ENCODE measurements at regions not wholly inside any gene's neighbourhood (a gene's known extent, or its start where the extent isn't known, plus 50 kb on each side); places are given as distances from the start of the nearest gene placed in this dataset.
A peak's percentile ranks its signal among the peaks of the same experiment; 100 is the strongest.

DNA sequence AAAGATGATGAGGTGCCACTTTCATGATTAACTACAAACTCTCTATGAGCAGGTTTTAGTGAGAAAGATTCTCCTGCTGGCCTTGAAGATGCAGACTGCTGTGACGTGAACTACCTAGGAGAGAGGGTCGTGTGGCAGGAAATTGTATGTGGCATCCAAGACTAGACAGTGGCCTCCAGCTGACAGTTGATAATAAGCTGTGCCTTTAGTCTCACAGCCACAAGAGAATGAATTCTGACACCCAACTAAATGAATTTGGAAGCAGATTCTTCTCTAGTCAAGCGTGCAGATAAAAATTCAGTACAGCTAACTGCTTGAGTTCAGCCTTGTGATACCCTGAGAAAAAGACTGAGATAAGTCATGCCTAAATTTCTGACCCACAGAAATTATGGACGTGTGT, 169.0 kb upstream of the COL3A1 start:
- H3K9ac ChIP-seq (ENCODE audit: insufficient read depth, low read depth, low read length): no peak overlapping the region
- H3K9me3 ChIP-seq (ENCODE audit: low read length): peaks cover 5% of the 10 kb centered on the region; the same call in 1 of the 2 replicates
- no peaks in the 10 kb centered on the region for H3K79me2 ChIP-seq (ENCODE audit: insufficient read depth, low read length)
- no peak overlapping the region for H3K4me3 ChIP-seq (replicated peaks in 1 of 3; ENCODE audit: insufficient read depth in 1 of 3, low read depth in 2 of 3, low read length in 3 of 3)
- H3K27ac ChIP-seq (ENCODE audit: extremely low read length, insufficient read depth, low read length): no peak overlapping the region
- H4K20me1 ChIP-seq (ENCODE audit: insufficient read depth, low read length): no peaks in the 10 kb centered on the region
- ChIA-PET POLR2A (no interaction called here), CTCF (ENCODE audit: low intra/inter-chr PET ratio, low total read pairs) (no interaction called here)
- no peaks in the 10 kb centered on the region for H3K27me3 ChIP-seq (ENCODE audit: control insufficient read depth in 1 of 2, insufficient read depth in 2 of 2, low read length in 2 of 2)
- BruUV-seq (replicated peaks): no TSS peak
- H2AFZ ChIP-seq (ENCODE audit: low read length): no peak overlapping the region
- FAIRE-seq: no peak
- intact Hi-C loops (cut with micrococcal nuclease; ENCODE audit: unreplicated experiment): no loop called here
- no peaks in the 10 kb centered on the region for H3K36me3 ChIP-seq (replicated peaks in 1 of 2; ENCODE audit: control insufficient read depth in 1 of 2, insufficient read depth in 2 of 2, low read length in 2 of 2)
- TF ChIP-seq HNRNPL (IDR thresholded peaks at IDR 0.05; ENCODE audit: low read depth, low read length): no peak
- peak; percentile 45; the same call in 1 of the 2 replicates for TF ChIP-seq CREB1 (IDR thresholded peaks at IDR 0.05)
- TF ChIP-seq CREB1 (CRISPR knock-in tag; IDR thresholded peaks at IDR 0.05): no peak
- no peak for DNase-seq (ENCODE audit: low spot score)
- in situ Hi-C loops (cut with HindIII; ENCODE audit: extremely low pct_ligation_motif_present, low pct_unique_long_range_greater_than_20kb): no loop called here
- H3K4me1 ChIP-seq (ENCODE audit: insufficient read depth, low read length): no peaks in the 10 kb centered on the region
- WGBS (ENCODE audit: low lambda C conversion rate): 2% methylated on average over 4 of the region's 4 CpGs
- H3K4me2 ChIP-seq (ENCODE audit: low read depth, low read length): no peak overlapping the region
- ATAC-seq: no peak

DNA sequence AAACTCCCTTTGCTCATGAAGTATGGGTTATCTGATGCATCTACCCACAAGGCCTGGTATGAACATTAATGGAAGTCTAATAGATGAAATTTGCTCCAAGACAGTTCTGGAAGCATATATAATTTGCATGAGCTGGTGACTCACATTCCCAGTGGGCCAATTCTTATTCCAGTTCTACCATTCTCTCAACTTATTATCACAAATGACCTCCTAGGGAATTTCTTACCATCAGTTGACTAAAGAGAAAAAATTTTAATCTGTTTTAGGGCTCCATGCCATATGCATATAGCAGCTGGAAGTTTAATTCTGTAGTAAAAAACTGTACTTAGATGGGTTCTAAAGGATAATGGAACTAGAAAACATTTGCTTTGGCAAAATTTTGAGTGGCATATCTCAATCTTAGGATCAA, 165.2 kb upstream of the COL3A1 start:
- no peaks in the 10 kb centered on the region for H3K9me3 ChIP-seq (ENCODE audit: low read length)
- H3K27me3 ChIP-seq (ENCODE audit: control insufficient read depth in 1 of 2, insufficient read depth in 2 of 2, low read length in 2 of 2): no peaks in the 10 kb centered on the region
- H3K4me3 ChIP-seq (replicated peaks in 1 of 3; ENCODE audit: insufficient read depth in 1 of 3, low read depth in 2 of 3, low read length in 3 of 3): no peak overlapping the region
- H3K4me2 ChIP-seq (ENCODE audit: low read depth, low read length): no peak overlapping the region
- CTCF ChIA-PET (ENCODE audit: low intra/inter-chr PET ratio, low total read pairs): no interaction called here
- no peaks in the 10 kb centered on the region for H3K36me3 ChIP-seq (replicated peaks in 1 of 2; ENCODE audit: control insufficient read depth in 1 of 2, insufficient read depth in 2 of 2, low read length in 2 of 2)
- H3K4me1 ChIP-seq (ENCODE audit: insufficient read depth, low read length): no peaks in the 10 kb centered on the region
- H3K79me2 ChIP-seq (ENCODE audit: insufficient read depth, low read length): no peaks in the 10 kb centered on the region
- DNase-seq (ENCODE audit: low spot score): no peak
- no TSS peak for BruUV-seq (replicated peaks)
- no peaks in the 10 kb centered on the region for H4K20me1 ChIP-seq (ENCODE audit: insufficient read depth, low read length)
- ATAC-seq: no peak
- no peak overlapping the region for H3K9ac ChIP-seq (ENCODE audit: insufficient read depth, low read depth, low read length)
- no peak for FAIRE-seq
- intact Hi-C loops (cut with micrococcal nuclease; ENCODE audit: unreplicated experiment) (no loop called here), in situ Hi-C loops (cut with HindIII; ENCODE audit: extremely low pct_ligation_motif_present, low pct_unique_long_range_greater_than_20kb) (no loop called here)
- H3K27ac ChIP-seq (ENCODE audit: extremely low read length, insufficient read depth, low read length): no peak overlapping the region
- TF ChIP-seq GLI4 (CRISPR knock-in tag; IDR thresholded peaks at IDR 0.05; ENCODE audit: borderline replicate concordance): no peak
- POLR2A ChIA-PET: no interaction called here
- no peak overlapping the region for H2AFZ ChIP-seq (ENCODE audit: low read length)

DNA sequence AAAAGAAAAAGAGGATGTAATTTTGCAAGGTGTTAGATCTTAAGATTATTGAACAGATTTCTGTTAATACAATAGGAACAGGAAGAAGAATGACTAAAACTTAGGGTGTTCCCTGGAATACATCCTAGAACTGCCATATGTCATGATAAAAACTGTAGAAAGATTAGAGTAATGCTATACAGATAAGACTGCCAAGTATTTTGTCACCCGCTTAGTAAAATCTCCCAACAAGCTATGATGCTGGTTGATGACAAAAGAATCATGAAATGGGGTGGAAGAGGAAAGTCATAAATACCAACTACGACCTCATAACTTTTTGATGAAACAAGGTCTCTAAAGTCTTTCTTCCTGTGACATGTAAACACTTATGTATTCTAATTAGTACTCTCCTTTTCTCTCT, 163.6 kb upstream of the COL3A1 start:
- Histone ChIP-seq H3K27ac (ENCODE audit: extremely low read length, insufficient read depth, low read length) (no peak overlapping the region), H4K20me1 (ENCODE audit: insufficient read depth, low read length) (no peaks in the 10 kb centered on the region), H3K36me3 (replicated peaks in 1 of 2; ENCODE audit: control insufficient read depth in 1 of 2, insufficient read depth in 2 of 2, low read length in 2 of 2) (no peaks in the 10 kb centered on the region), H3K79me2 (ENCODE audit: insufficient read depth, low read length) (no peaks in the 10 kb centered on the region), H3K4me1 (ENCODE audit: insufficient read depth, low read length) (no peaks in the 10 kb centered on the region), H3K4me2 (ENCODE audit: low read depth, low read length) (no peak overlapping the region), H3K27me3 (ENCODE audit: control insufficient read depth in 1 of 2, insufficient read depth in 2 of 2, low read length in 2 of 2) (no peaks in the 10 kb centered on the region), H2AFZ (ENCODE audit: low read length) (no peak overlapping the region), H3K9ac (ENCODE audit: insufficient read depth, low read depth, low read length) (no peak overlapping the region), H3K4me3 (replicated peaks in 1 of 3; ENCODE audit: insufficient read depth in 1 of 3, low read depth in 2 of 3, low read length in 3 of 3) (no peak overlapping the region), H3K9me3 (ENCODE audit: low read length) (no peaks in the 10 kb centered on the region)
- no TSS peak for BruUV-seq (replicated peaks)
- WGBS (ENCODE audit: low lambda C conversion rate): 0% methylated on average over 2 of the region's 2 CpGs
- FAIRE-seq (no peak), DNase-seq (ENCODE audit: low spot score) (no peak), ATAC-seq (no peak)
- intact Hi-C loops (cut with micrococcal nuclease; ENCODE audit: unreplicated experiment) (no loop called here), in situ Hi-C loops (cut with HindIII; ENCODE audit: extremely low pct_ligation_motif_present, low pct_unique_long_range_greater_than_20kb) (no loop called here)
- ChIA-PET POLR2A (no interaction called here), CTCF (ENCODE audit: low intra/inter-chr PET ratio, low total read pairs) (no interaction called here)
- TF ChIP-seq ZSCAN30 (CRISPR knock-in tag; IDR thresholded peaks at IDR 0.05): no peak
- no peak for TF ChIP-seq ADNP (CRISPR knock-in tag; IDR thresholded peaks at IDR 0.05)
- no peak for TF ChIP-seq RBM39 (IDR thresholded peaks at IDR 0.05; ENCODE audit: low read depth, low read length, poor library complexity, severe bottlenecking)
- TF ChIP-seq MTF1 (CRISPR knock-in tag; IDR thresholded peaks at IDR 0.05): no peak
- TF ChIP-seq CBFB (CRISPR knock-in tag; IDR thresholded peaks at IDR 0.05): no peak
- TF ChIP-seq ELF3 (CRISPR knock-in tag; IDR thresholded peaks at IDR 0.05): no peak
- TF ChIP-seq ZFP36L2 (CRISPR knock-in tag; IDR thresholded peaks at IDR 0.05): no peak
- TF ChIP-seq FOSL2 (CRISPR knock-in tag; IDR thresholded peaks at IDR 0.05): no peak
